Mesothelial cell of epicardium (in vitro differentiated cells): ENCODE measurements at regions not wholly inside any gene's neighbourhood (a gene's known extent, or its start where the extent isn't known, plus 50 kb on each side); places are given as distances from the start of the nearest gene placed in this dataset.

Source experiments
- DNase-seq, 2 experiments: peaks; one replicate each; pipeline ENCODE4 v3.0.0; 2021; ENCODE audit warnings: low spot score in 2 of 2; ENCODE audit not compliant: unreplicated experiment in 2 of 2
- H3K27ac Mint-ChIP-seq: 2 replicates; pipeline ENCODE4 v1.8.0; 2021; ENCODE audit warnings: mixed read lengths
- H3K27me3 Mint-ChIP-seq: 2 replicates; pipeline ENCODE4 v1.8.0; 2021; ENCODE audit warnings: low read depth, mixed read lengths
- H3K36me3 Mint-ChIP-seq: 2 replicates; pipeline ENCODE4 v1.8.0; 2021; ENCODE audit warnings: mixed read lengths
- H3K4me1 Mint-ChIP-seq: 2 replicates; pipeline ENCODE4 v1.8.0; 2021; ENCODE audit warnings: mixed read lengths
- H3K4me3 Mint-ChIP-seq: 2 replicates; pipeline ENCODE4 v1.8.0; 2021; ENCODE audit warnings: mild to moderate bottlenecking, moderate library complexity, mixed read lengths
- H3K9me3 Mint-ChIP-seq: 2 replicates; pipeline ENCODE4 v1.8.0; 2021; ENCODE audit warnings: mixed read lengths
- CTCF ChIP-seq: fragments of 200-600 bp; sonication (generic); IDR thresholded peaks from one replicate; pipeline ENCODE4 v1.5.0; 2021; ENCODE audit warnings: antibody characterized with exemption; ENCODE audit not compliant: unreplicated experiment

- Mint-ChIP-seq H3K36me3 (peaks cover 5% of the 10 kb centered on the region), H3K9me3 (peaks cover 30% of the 10 kb centered on the region), H3K27ac (no peak overlapping the region), H3K4me3 (no peak overlapping the region), H3K4me1 (peaks cover 7% of the 10 kb centered on the region), H3K27me3 (no peaks in the 10 kb centered on the region)
- DNase-seq, result no peak
- TF ChIP-seq CTCF, result no peak
Observed at GRCh38 chr3:28738425-28738824, 389.8 kb upstream of the AZI2 start.

- no peak for TF ChIP-seq CTCF
- Mint-ChIP-seq H3K4me1 (peaks cover 7% of the 10 kb centered on the region), H3K9me3 (peaks cover 18% of the 10 kb centered on the region), H3K36me3 (no peaks in the 10 kb centered on the region), H3K27ac (no peak overlapping the region), H3K4me3 (no peak overlapping the region), H3K27me3 (no peaks in the 10 kb centered on the region)
- DNase-seq, result no peak
Observed at GRCh38 chr3:28739647-28740046, 391.0 kb upstream of the AZI2 start.

- no peak for TF ChIP-seq CTCF
- Mint-ChIP-seq H3K27ac (no peak overlapping the region), H3K4me3 (no peak overlapping the region), H3K36me3 (no peaks in the 10 kb centered on the region), H3K9me3 (no peaks in the 10 kb centered on the region), H3K4me1 (peaks cover 14% of the 10 kb centered on the region), H3K27me3 (no peaks in the 10 kb centered on the region)
- no peak for DNase-seq
Observed at GRCh38 chr3:28743271-28743670, 394.6 kb upstream of the AZI2 start.

- DNase-seq, result no peak
- Mint-ChIP-seq H3K9me3 (peaks cover 5% of the 10 kb centered on the region), H3K27me3 (no peaks in the 10 kb centered on the region), H3K36me3 (no peaks in the 10 kb centered on the region), H3K4me1 (peaks cover 14% of the 10 kb centered on the region), H3K27ac (no peak overlapping the region), H3K4me3 (no peak overlapping the region)
- TF ChIP-seq CTCF, result no peak
Observed at GRCh38 chr3:28743831-28744230, 395.2 kb upstream of the AZI2 start.

GRCh38 chr3:28745436-28745835 lies 396.8 kb upstream of the AZI2 start:
- Mint-ChIP-seq H3K4me1 (peaks cover 7% of the 10 kb centered on the region), H3K36me3 (peaks cover 6% of the 10 kb centered on the region), H3K4me3 (no peak overlapping the region), H3K9me3 (peaks cover 16% of the 10 kb centered on the region), H3K27me3 (no peaks in the 10 kb centered on the region), H3K27ac (no peak overlapping the region)
- no peak for DNase-seq
- TF ChIP-seq CTCF, result no peak
